K562 (cell line): ENCODE measurements at regions not wholly inside any gene's neighbourhood (a gene's known extent, or its start where the extent isn't known, plus 50 kb on each side); places are given as distances from the start of the nearest gene placed in this dataset.

Experiments used
- ATF7 ChIP-seq: fragments of 450-650 bp; IDR thresholded peaks from 2 replicates; pipeline ENCODE4 v1.7.1; 2014; ENCODE audit warnings: mild to moderate bottlenecking, moderate library complexity
- CTCF ChIP-seq, 3 experiments: IDR thresholded peaks in 2 of 3; conservative IDR thresholded peaks in 1 of 3; 2 replicates each; pipeline ENCODE4 v1.5.1; 2011 to 2012; ENCODE audit warnings: low read length in 3 of 3, mild to moderate bottlenecking in 3 of 3, control low read depth in 2 of 3, improper control_type of control experiment in 1 of 3, inconsistent platforms in 1 of 3, low read depth in 1 of 3, mixed read lengths in 1 of 3, moderate library complexity in 1 of 3; ENCODE audit not compliant: insufficient read depth in 2 of 3
- EZH2 ChIP-seq: IDR thresholded peaks from 2 replicates; pipeline ENCODE4 v1.6.1; 2012; ENCODE audit warnings: low read depth, mild to moderate bottlenecking, inconsistent platforms, low read length, borderline replicate concordance
- FOXJ2 ChIP-seq: fragments of 200-800 bp; sonication (Bioruptor generic); IDR thresholded peaks from 2 replicates; pipeline ENCODE4 v1.6.1; 2016; ENCODE audit warnings: missing genetic modification characterization, missing compliant biosample characterization
- KLF16 ChIP-seq: IDR thresholded peaks from 2 replicates; pipeline ENCODE4 v1.6.1; 2016; ENCODE audit warnings: antibody characterized with exemption
- POLR2AphosphoS5 ChIP-seq: IDR thresholded peaks from 2 replicates; pipeline ENCODE4 v1.6.1; 2011; ENCODE audit warnings: mild to moderate bottlenecking, low read depth, low read length, moderate library complexity; ENCODE audit not compliant: control insufficient read depth, insufficient read depth
- RNF2 ChIP-seq: sonication (generic); IDR thresholded peaks from 2 replicates; pipeline ENCODE4 v1.6.1; 2016
- SIN3A ChIP-seq, 2 experiments: fragments of 150-350 bp in 1 of 2; IDR thresholded peaks; 2 replicates each; pipeline ENCODE4 v1.6.1; 2011 to 2016; ENCODE audit warnings: borderline replicate concordance in 2 of 2, low read depth in 2 of 2, low read length in 2 of 2, mild to moderate bottlenecking in 2 of 2, moderate library complexity in 2 of 2; ENCODE audit not compliant: control insufficient read depth in 1 of 2
- ZBTB1 ChIP-seq: sonication (generic); formaldehyde crosslinking; IDR thresholded peaks from 2 replicates; pipeline ENCODE4 v1.8.1; 2023; ENCODE audit warnings: missing genetic modification reagents, low read depth, mild to moderate bottlenecking, borderline replicate concordance
- ZNF217 ChIP-seq: sonication (generic); formaldehyde crosslinking; IDR thresholded peaks from 2 replicates; pipeline ENCODE4 v1.8.0; 2022; ENCODE audit warnings: mild to moderate bottlenecking, missing genetic modification reagents

GRCh38 chr11:34755671-34756070, 134.8 kb downstream of the EHF start:
- TF ChIP-seq ZNF217 (CRISPR knock-in tag) (no peak), CTCF (IDR thresholded peaks at IDR 0.05 in 2 of 3, conservative IDR thresholded peaks at IDR 0.05 in 1 of 3; ENCODE audit: insufficient read depth in 2 of 3, low read depth in 1 of 3, low read length in 3 of 3) (no peak), KLF16 (no peak), ZBTB1 (CRISPR knock-in tag) (no peak), SIN3A (IDR thresholded peaks at IDR 0.05; ENCODE audit: borderline replicate concordance in 2 of 2, control insufficient read depth in 1 of 2, low read depth in 2 of 2, low read length in 2 of 2) (no peak), RNF2 (no peak), ATF7 (no peak), EZH2 (no peak), FOXJ2 (tag) (no peak), POLR2AphosphoS5 (no peak)
